HCT116 (cell line): ENCODE measurements at regions not wholly inside any gene's neighbourhood (a gene's known extent, or its start where the extent isn't known, plus 50 kb on each side); places are given as distances from the start of the nearest gene placed in this dataset.
"Not testable (repeated sequence)": the region's sequence is repeated elsewhere in the genome, so short reads cannot be mapped to it uniquely, and the experiment has no call there.

ENCODE experiments used
- ATAC-seq: fragments of 200-7000 bp; cut with Tn5 transposase; 2 replicates; pipeline ENCODE4 v1.9.1; 2020; ENCODE audit warnings: mild to moderate bottlenecking, moderate library complexity
- BruUV-seq: library from RNA; stranded (reverse); fragments of 400-500 nt; replicated peaks from 2 replicates; lab custom pipeline; 2021; lab: Mats Ljungman, UMichigan
- CTCF ChIA-PET: fragments of 300-600 bp; sonication (Branson Sonifier 250); formaldehyde crosslinking; loops from one replicate; lab custom pipeline; 2021; ENCODE audit warnings: antibody characterized with exemption; lab: Charles Lee
- POLR2A ChIA-PET: fragments of 300-600, 350-600 bp; sonication (Branson Sonifier 250); formaldehyde crosslinking; loops from one replicate; lab custom pipeline; 2021; ENCODE audit warnings: antibody characterized with exemption; lab: Charles Lee
- RAD21 ChIA-PET, 2 experiments: fragments of 300-600 bp; sonication (Branson Sonifier 250); formaldehyde crosslinking; loops; one replicate each; lab custom pipeline; 2023; ENCODE audit warnings: low total read pairs in 2 of 2; ENCODE audit not compliant: uncharacterized antibody in 2 of 2, unreplicated experiment in 2 of 2, low non-redundant PET in 1 of 2; lab: Charles Lee
- DNase-seq: peaks from one replicate; pipeline ENCODE4 v3.0.0-alpha.2; 2010; ENCODE audit warnings: low read depth, low spot score
- H2AFZ ChIP-seq: fragments of 200-600 bp; shearing (Covaris generic), sonication (generic); 2 replicates; pipeline ENCODE4 v1.6.1; 2017; ENCODE audit warnings: low read depth, mixed run types, mixed read lengths, antibody characterized with exemption, low read length; ENCODE audit not compliant: poor library complexity, severe bottlenecking
- H3K27ac ChIP-seq: 2 replicates; pipeline ENCODE4 v1.5.1; 2012; ENCODE audit warnings: low read depth, low read length
- H3K27me3 ChIP-seq: fragments of 200-600 bp; sonication (generic); 2 replicates; pipeline ENCODE4 v1.6.1; 2016; ENCODE audit warnings: mixed run types, low read length, mixed read lengths; ENCODE audit not compliant: insufficient read depth
- H3K36me3 ChIP-seq, 2 experiments: fragments of 200-500 bp in 1 of 2; fragments of 200-600 bp in 1 of 2; sonication (Bioruptor generic) in 1 of 2; sonication (generic) in 1 of 2; 2 replicates each; pipeline versions ENCODE4 v1.5.1 to v1.6.1; 2014 to 2016; ENCODE audit warnings: low read length in 2 of 2, inconsistent platforms in 1 of 2, mixed read lengths in 1 of 2, mixed run types in 1 of 2; ENCODE audit not compliant: insufficient read depth in 2 of 2, control insufficient read depth in 1 of 2
- H3K4me1 ChIP-seq, 2 experiments: fragments of 200-600 bp in 1 of 2; sonication (generic) in 1 of 2; 2 replicates each; pipeline versions ENCODE4 v1.5.1 to v1.6.1; 2012 to 2017; ENCODE audit warnings: low read length in 2 of 2, inconsistent platforms in 1 of 2, mild to moderate bottlenecking in 1 of 2, mixed read lengths in 1 of 2, mixed run types in 1 of 2, moderate library complexity in 1 of 2; ENCODE audit not compliant: insufficient read depth in 2 of 2, control insufficient read depth in 1 of 2
- H3K4me2 ChIP-seq: fragments of 200-600 bp; sonication (generic); 2 replicates; pipeline ENCODE4 v1.6.1; 2017; ENCODE audit warnings: mixed run types, low read length, mixed read lengths
- H3K4me3 ChIP-seq, 2 experiments: fragments of 200-600 bp in 1 of 2; sonication (generic) in 1 of 2; replicated peaks in 1 of 2; 2 replicates each; pipeline ENCODE4 v1.5.1; 2011 to 2016; ENCODE audit warnings: low read length in 2 of 2, control low read depth in 1 of 2, low read depth in 1 of 2, mild to moderate bottlenecking in 1 of 2, mixed read lengths in 1 of 2, mixed run types in 1 of 2
- H3K79me2 ChIP-seq: fragments of 200-600 bp; sonication (generic); 2 replicates; pipeline ENCODE4 v1.6.1; 2017; ENCODE audit warnings: mild to moderate bottlenecking, mixed run types, low read length, moderate library complexity, mixed read lengths; ENCODE audit not compliant: insufficient read depth
- H3K9ac ChIP-seq: fragments of 200-600 bp; sonication (generic); 2 replicates; pipeline ENCODE4 v1.6.1; 2016; ENCODE audit warnings: low read length, mixed read lengths
- H3K9me2 ChIP-seq: fragments of 200-600 bp; sonication (generic), shearing (Covaris generic); 2 replicates; pipeline ENCODE4 v1.6.1; 2017; ENCODE audit warnings: mixed run types, mild to moderate bottlenecking, moderate library complexity; ENCODE audit not compliant: insufficient read depth
- H3K9me3 ChIP-seq, 2 experiments: fragments of 200-500 bp in 1 of 2; fragments of 200-600 bp in 1 of 2; sonication (Bioruptor generic) in 1 of 2; sonication (generic) in 1 of 2; 2 replicates each; pipeline ENCODE4 v1.6.1; 2014 to 2017; ENCODE audit warnings: low read length in 2 of 2, mixed read lengths in 2 of 2, inconsistent platforms in 1 of 2, low read depth in 1 of 2, mild to moderate bottlenecking in 1 of 2, mixed run types in 1 of 2, moderate library complexity in 1 of 2; ENCODE audit not compliant: control insufficient read depth in 1 of 2, insufficient read depth in 1 of 2
- H4K20me1 ChIP-seq: fragments of 200-600 bp; sonication (generic), shearing (Covaris generic); 2 replicates; pipeline ENCODE4 v1.6.1; 2017; ENCODE audit warnings: mixed run types, mild to moderate bottlenecking, moderate library complexity; ENCODE audit not compliant: insufficient read depth
- CBX3 ChIP-seq: IDR thresholded peaks from 2 replicates; pipeline ENCODE4 v1.6.1; 2012; ENCODE audit warnings: low read depth
- CEBPB ChIP-seq: IDR thresholded peaks from 2 replicates; pipeline ENCODE4 v1.6.1; 2012; ENCODE audit warnings: low read depth
- EGR1 ChIP-seq: IDR thresholded peaks from 2 replicates; pipeline ENCODE4 v1.6.1; 2012; ENCODE audit warnings: low read depth
- FOSL1 ChIP-seq: IDR thresholded peaks from 2 replicates; pipeline ENCODE4 v1.6.1; 2012; ENCODE audit warnings: low read depth
- JUND ChIP-seq: IDR thresholded peaks from 2 replicates; pipeline ENCODE4 v1.6.1; 2012
- RAD21 ChIP-seq: IDR thresholded peaks from 2 replicates; pipeline ENCODE4 v1.6.1; 2012; ENCODE audit warnings: low read depth, mild to moderate bottlenecking
- SP1 ChIP-seq: IDR thresholded peaks from 2 replicates; pipeline ENCODE4 v1.6.1; 2012; ENCODE audit warnings: low read depth
- TCF7L2 ChIP-seq: IDR thresholded peaks from 2 replicates; pipeline ENCODE4 v1.7.0; 2011; ENCODE audit warnings: borderline replicate concordance, inconsistent platforms; ENCODE audit not compliant: insufficient read depth, insufficient read length; ENCODE audit errors: extremely low read depth
- YY1 ChIP-seq: IDR thresholded peaks from 2 replicates; pipeline ENCODE4 v1.6.1; 2011; ENCODE audit warnings: low read length, low read depth, moderate library complexity, mild to moderate bottlenecking; ENCODE audit not compliant: insufficient replicate concordance; ENCODE audit errors: extremely low read depth
- ZFX ChIP-seq: fragments of 450-650 bp; IDR thresholded peaks from 2 replicates; pipeline ENCODE4 v1.6.1; 2017
- intact Hi-C: fragments of 100-400 bp; cut with micrococcal nuclease; formaldehyde crosslinking; loops from 2 replicates; pipeline ENCODE4 v1.10.0; 2022
- TF ChIP-seq, protein P1 (sequence below), 3 experiments: fragments of 200-600 bp in 1 of 3; sonication (generic) in 1 of 3; IDR thresholded peaks in 2 of 3; conservative IDR thresholded peaks in 1 of 3; 2 replicates each; pipeline ENCODE4 v1.5.1; 2012 to 2017; ENCODE audit warnings: low read depth in 2 of 3, low read length in 2 of 3, antibody characterized with exemption in 1 of 3, borderline replicate concordance in 1 of 3, control low read depth in 1 of 3, mild to moderate bottlenecking in 1 of 3, mixed read lengths in 1 of 3, mixed run types in 1 of 3, moderate library complexity in 1 of 3; ENCODE audit not compliant: insufficient read depth in 1 of 3

DNA sequence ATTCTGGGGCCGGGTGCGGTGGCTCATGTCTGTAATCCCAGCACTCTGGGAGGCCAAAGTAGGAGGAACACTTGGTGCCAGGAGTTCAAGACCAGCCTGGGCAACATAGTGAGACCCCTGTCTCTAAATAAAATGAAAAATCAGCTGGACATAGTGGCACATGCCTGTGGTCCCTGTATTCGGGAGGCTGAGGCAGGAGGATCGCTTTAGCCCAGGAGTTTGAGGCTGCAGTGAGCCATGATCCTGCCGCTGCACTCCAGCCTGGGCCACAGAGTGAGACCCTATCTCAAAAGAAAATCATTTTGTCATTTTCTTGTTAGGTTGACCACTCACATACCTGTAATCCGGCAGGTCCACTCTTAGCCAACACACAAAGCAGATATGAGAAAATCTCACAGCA is 63.6 kb upstream of the IQSEC1 start:
- RAD21 ChIA-PET, H4K20me1 ChIP-seq, H3K9me2 ChIP-seq, H3K27me3 ChIP-seq, POLR2A ChIA-PET, H3K4me3 ChIP-seq, H3K79me2 ChIP-seq, CTCF ChIA-PET, H3K36me3 ChIP-seq, H3K9me3 ChIP-seq, ATAC-seq, H3K4me1 ChIP-seq, DNase-seq, H3K4me2 ChIP-seq, H2AFZ ChIP-seq, H3K9ac ChIP-seq, H3K27ac ChIP-seq, intact Hi-C loops, BruUV-seq: not testable (repeated sequence)

DNA sequence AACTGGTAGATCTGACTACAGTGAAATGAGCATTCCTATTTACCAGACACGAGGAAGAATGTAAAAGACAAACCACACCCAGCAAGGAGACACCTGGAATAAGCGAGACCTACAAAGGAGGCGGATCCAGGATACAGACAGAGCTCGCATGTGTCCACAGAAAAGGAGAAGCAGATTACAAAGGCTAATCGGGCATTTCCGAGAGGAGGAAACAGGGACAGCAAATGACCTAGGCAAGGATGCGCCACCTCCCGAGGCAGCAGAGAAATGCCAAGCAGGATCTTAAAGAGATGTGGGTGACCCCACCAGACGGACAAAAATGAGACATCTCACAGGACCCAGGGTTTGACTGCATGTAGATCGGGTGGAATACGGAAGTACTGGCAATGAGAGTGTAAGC is 63.2 kb upstream of the IQSEC1 start:
- intact Hi-C loops, result no loop called here
- Histone ChIP-seq H3K36me3 (no peaks in the 10 kb centered on the region), H3K9me3 (no peaks in the 10 kb centered on the region), H4K20me1 (no peaks in the 10 kb centered on the region), H3K9ac (no peak overlapping the region), H3K27me3 (peaks cover 3% of the 10 kb centered on the region), H3K4me1 (no peaks in the 10 kb centered on the region), H3K27ac (no peak overlapping the region), H3K4me2 (no peak overlapping the region), H3K79me2 (no peaks in the 10 kb centered on the region), H2AFZ (no peak overlapping the region), H3K9me2 (no peaks in the 10 kb centered on the region), H3K4me3 (no peak overlapping the region)
- DNase-seq (no peak), ATAC-seq (no peak)
- RAD21 ChIA-PET, result no interaction called here
- CTCF ChIA-PET, result no interaction called here
- BruUV-seq, result no TSS peak
- POLR2A ChIA-PET, result no interaction called here
- TF ChIP-seq SP1 (no peak), RAD21 (no peak), YY1 (no peak), CBX3 (no peak), TCF7L2 (no peak), ZFX (no peak), FOSL1 (no peak), JUND (no peak), EGR1 (no peak), CEBPB (no peak)
- TF ChIP-seq, protein P1, sequence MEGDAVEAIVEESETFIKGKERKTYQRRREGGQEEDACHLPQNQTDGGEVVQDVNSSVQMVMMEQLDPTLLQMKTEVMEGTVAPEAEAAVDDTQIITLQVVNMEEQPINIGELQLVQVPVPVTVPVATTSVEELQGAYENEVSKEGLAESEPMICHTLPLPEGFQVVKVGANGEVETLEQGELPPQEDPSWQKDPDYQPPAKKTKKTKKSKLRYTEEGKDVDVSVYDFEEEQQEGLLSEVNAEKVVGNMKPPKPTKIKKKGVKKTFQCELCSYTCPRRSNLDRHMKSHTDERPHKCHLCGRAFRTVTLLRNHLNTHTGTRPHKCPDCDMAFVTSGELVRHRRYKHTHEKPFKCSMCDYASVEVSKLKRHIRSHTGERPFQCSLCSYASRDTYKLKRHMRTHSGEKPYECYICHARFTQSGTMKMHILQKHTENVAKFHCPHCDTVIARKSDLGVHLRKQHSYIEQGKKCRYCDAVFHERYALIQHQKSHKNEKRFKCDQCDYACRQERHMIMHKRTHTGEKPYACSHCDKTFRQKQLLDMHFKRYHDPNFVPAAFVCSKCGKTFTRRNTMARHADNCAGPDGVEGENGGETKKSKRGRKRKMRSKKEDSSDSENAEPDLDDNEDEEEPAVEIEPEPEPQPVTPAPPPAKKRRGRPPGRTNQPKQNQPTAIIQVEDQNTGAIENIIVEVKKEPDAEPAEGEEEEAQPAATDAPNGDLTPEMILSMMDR (IDR thresholded peaks at IDR 0.05 in 2 of 3, conservative IDR thresholded peaks at IDR 0.05 in 1 of 3; ENCODE audit: borderline replicate concordance in 1 of 3, insufficient read depth in 1 of 3, low read depth in 2 of 3, low read length in 2 of 3), result no peak
